ENCODE measurements at regions not wholly inside any gene's neighbourhood (a gene's known extent, or its start where the extent isn't known, plus 50 kb on each side); places are given as distances from the start of the nearest gene placed in this dataset.

DNA sequence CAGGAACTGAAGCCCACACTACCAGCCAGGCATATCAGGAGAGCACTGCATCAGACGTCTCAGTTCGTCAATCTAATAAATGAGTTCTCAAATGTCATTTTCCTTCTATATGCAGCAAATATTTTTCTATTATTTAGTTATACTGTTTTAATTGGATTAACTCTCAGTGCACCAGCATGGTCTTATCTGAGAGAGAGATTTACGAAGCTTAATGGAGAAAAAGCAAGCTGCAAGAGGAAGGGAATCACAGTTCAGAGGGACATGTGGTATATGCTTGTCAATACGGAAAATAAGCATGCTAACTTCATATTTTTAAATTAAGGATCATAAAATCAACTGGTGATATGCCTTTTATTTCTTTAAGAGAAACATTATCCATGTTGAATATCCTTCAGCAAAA is 213.1 kb upstream of the NECTIN3 start (continued):
- TF ChIP-seq REST (IDR thresholded peaks at IDR 0.05; ENCODE audit: low read depth, low read length): no peak

GRCh38 chr3:110859336-110859735 is 212.3 kb upstream of the NECTIN3 start:
- no peaks in the 10 kb centered on the region for H3K9me3 ChIP-seq (replicated peaks; ENCODE audit: control insufficient read depth, insufficient read depth, low read length)
- FAIRE-seq (no peak), ATAC-seq (no peak), DNase-seq (ENCODE audit: low read depth, low spot score) (no peak)
- RAD21 ChIA-PET (ENCODE audit: unreplicated experiment): interaction anchor here (0.6 kb wide), 1 partner anchor 29 kb away, joined by 3 read pairs; no protein-coding TSS in a partner anchor
- H3K9ac ChIP-seq (ENCODE audit: control insufficient read depth, insufficient read depth, low read length): no peak overlapping the region
- BruUV-seq (replicated peaks): no TSS peak
- H3K36me3 ChIP-seq (ENCODE audit: control insufficient read depth in 2 of 2, insufficient read depth in 2 of 2, low read length in 1 of 2): no peaks in the 10 kb centered on the region
- H3K4me1 ChIP-seq (ENCODE audit: control insufficient read depth, insufficient read depth, low read length): no peaks in the 10 kb centered on the region
- H3K79me2 ChIP-seq (ENCODE audit: control insufficient read depth, insufficient read depth, low read length): no peaks in the 10 kb centered on the region
- CTCF ChIA-PET: no interaction called here
- intact Hi-C loops (cut with micrococcal nuclease; ENCODE audit: unreplicated experiment): no loop called here
- H2AFZ ChIP-seq (ENCODE audit: control insufficient read depth, low read depth, low read length): no peak overlapping the region
- no peaks in the 10 kb centered on the region for H4K20me1 ChIP-seq (ENCODE audit: control insufficient read depth, insufficient read depth)
- POLR2A ChIA-PET: interaction anchor here (0.8 kb wide), 1 partner anchor 19 kb away, joined by 3 read pairs; no protein-coding TSS in a partner anchor
- WGBS (ENCODE audit: insufficient coverage, insufficient replicate concordance, low lambda C conversion rate, missing lambda C conversion rate): 72% methylated on average over 5 of the region's 5 CpGs
- no peak overlapping the region for H3K27ac ChIP-seq (ENCODE audit: control insufficient read depth, insufficient read depth)
- no peak overlapping the region for H3K4me2 ChIP-seq (ENCODE audit: control insufficient read depth, insufficient read depth)
- no peaks in the 10 kb centered on the region for H3K27me3 ChIP-seq (replicated peaks in 1 of 2; ENCODE audit: control insufficient read depth in 2 of 2, insufficient read depth in 2 of 2, low read length in 1 of 2)
- in situ Hi-C loops (cut with MboI): no loop called here
- no peak overlapping the region for H3K4me3 ChIP-seq
- SMC1A ChIA-PET (ENCODE audit: uncharacterized antibody, unreplicated experiment): interaction anchor here (1.6 kb wide), 1 partner anchor 10 kb away, joined by 4 read pairs; no protein-coding TSS in a partner anchor
- no peak for TF ChIP-seq FOS (IDR thresholded peaks at IDR 0.05; ENCODE audit: borderline replicate concordance, extremely low read depth, insufficient read length)
- TF ChIP-seq, protein P1, sequence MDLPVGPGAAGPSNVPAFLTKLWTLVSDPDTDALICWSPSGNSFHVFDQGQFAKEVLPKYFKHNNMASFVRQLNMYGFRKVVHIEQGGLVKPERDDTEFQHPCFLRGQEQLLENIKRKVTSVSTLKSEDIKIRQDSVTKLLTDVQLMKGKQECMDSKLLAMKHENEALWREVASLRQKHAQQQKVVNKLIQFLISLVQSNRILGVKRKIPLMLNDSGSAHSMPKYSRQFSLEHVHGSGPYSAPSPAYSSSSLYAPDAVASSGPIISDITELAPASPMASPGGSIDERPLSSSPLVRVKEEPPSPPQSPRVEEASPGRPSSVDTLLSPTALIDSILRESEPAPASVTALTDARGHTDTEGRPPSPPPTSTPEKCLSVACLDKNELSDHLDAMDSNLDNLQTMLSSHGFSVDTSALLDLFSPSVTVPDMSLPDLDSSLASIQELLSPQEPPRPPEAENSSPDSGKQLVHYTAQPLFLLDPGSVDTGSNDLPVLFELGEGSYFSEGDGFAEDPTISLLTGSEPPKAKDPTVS (IDR thresholded peaks at IDR 0.05; ENCODE audit: low read depth, low read length): no peak
- TF ChIP-seq, protein P2, sequence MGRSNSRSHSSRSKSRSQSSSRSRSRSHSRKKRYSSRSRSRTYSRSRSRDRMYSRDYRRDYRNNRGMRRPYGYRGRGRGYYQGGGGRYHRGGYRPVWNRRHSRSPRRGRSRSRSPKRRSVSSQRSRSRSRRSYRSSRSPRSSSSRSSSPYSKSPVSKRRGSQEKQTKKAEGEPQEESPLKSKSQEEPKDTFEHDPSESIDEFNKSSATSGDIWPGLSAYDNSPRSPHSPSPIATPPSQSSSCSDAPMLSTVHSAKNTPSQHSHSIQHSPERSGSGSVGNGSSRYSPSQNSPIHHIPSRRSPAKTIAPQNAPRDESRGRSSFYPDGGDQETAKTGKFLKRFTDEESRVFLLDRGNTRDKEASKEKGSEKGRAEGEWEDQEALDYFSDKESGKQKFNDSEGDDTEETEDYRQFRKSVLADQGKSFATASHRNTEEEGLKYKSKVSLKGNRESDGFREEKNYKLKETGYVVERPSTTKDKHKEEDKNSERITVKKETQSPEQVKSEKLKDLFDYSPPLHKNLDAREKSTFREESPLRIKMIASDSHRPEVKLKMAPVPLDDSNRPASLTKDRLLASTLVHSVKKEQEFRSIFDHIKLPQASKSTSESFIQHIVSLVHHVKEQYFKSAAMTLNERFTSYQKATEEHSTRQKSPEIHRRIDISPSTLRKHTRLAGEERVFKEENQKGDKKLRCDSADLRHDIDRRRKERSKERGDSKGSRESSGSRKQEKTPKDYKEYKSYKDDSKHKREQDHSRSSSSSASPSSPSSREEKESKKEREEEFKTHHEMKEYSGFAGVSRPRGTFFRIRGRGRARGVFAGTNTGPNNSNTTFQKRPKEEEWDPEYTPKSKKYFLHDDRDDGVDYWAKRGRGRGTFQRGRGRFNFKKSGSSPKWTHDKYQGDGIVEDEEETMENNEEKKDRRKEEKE (IDR thresholded peaks at IDR 0.05): no peak
- TF ChIP-seq RAD21 (IDR thresholded peaks at IDR 0.05; ENCODE audit: insufficient read depth, low read depth, low read length): no peak
- no peak for TF ChIP-seq LARP7 (IDR thresholded peaks at IDR 0.05)
- no peak for TF ChIP-seq BRCA1 (IDR thresholded peaks at IDR 0.05; ENCODE audit: low read depth, low read length)
- no peak for TF ChIP-seq BCL11A (IDR thresholded peaks at IDR 0.05; ENCODE audit: low read depth, low read length)
- no peak for TF ChIP-seq CHD2 (IDR thresholded peaks at IDR 0.05; ENCODE audit: borderline replicate concordance, low read depth, low read length)
- TF ChIP-seq MEF2B (IDR thresholded peaks at IDR 0.05; ENCODE audit: partially characterized antibody, poor library complexity, severe bottlenecking): no peak
- TF ChIP-seq SP1 (IDR thresholded peaks at IDR 0.05; ENCODE audit: low read depth, low read length): no peak

Data from GM12878 (cell line).